HG03196 (cell line): ENCODE measurements at regions not wholly inside any gene's neighbourhood (a gene's known extent, or its start where the extent isn't known, plus 50 kb on each side); places are given as distances from the start of the nearest gene placed in this dataset.
"Not testable (repeated sequence)": the region's sequence is repeated elsewhere in the genome, so short reads cannot be mapped to it uniquely, and the experiment has no call there.

Experiments
- ATAC-seq: cut with Tn5 transposase; IDR thresholded peaks from one replicate; pipeline ENCODE4 v1.9.1; 2021; ENCODE audit not compliant: unreplicated experiment

DNA sequence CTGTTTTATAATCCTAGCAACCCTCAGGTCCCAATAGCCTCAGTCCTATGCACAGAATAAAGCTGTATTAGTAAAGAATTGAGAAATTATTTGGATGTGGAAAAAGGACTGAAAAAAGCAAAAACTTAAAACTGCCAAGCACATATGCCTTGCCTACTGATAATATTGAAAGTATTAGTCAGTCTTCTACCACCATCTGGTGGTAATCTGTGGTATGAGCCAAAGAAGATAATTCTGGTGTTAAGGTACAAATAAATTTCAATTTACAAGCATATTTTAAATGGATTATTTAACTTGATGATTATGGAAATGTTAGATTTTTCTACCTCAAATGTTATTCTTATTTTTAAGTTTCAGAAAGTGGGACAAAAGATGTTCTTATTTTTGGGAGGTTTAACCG is 460.3 kb upstream of the KLHL1 start:
- no peak for ATAC-seq

DNA sequence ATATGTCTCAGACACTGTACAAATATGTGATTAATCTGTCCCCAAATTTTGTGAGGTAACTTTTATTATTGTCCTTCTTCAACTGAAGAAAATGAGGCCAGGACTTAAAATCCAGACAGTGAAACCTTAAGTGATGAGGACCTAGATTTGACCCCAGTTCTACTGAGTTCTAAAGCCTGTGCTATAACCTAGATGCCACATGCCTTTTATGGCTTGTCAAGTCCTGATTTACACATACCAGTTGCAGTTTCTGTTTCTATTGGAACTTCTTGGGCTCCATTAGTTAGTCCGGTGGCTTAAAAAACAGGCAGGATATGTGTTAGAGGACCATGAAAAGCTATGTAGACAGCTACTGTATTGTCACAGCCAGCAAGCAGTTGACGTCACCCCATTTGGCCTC is 436.5 kb upstream of the KLHL1 start:
- no peak for ATAC-seq

DNA sequence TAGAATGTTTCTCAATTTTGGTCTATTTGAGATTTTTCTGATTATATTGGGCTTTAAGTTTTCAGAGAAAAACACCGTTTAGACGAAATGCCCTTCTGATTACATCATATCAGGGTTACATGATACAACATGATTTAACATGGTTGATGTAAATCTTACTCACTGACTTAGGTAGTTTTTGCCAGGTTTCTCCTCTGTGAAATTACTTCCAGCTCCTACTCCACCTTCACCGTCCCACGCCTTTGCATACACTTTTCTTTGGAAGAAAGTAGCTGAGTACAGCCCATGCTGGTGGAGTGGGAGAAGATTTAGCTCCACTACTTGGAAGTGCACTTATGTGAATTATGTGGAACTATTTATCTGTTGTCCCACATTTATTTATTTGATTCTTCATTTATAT is 433.2 kb upstream of the KLHL1 start:
- no peak for ATAC-seq

DNA sequence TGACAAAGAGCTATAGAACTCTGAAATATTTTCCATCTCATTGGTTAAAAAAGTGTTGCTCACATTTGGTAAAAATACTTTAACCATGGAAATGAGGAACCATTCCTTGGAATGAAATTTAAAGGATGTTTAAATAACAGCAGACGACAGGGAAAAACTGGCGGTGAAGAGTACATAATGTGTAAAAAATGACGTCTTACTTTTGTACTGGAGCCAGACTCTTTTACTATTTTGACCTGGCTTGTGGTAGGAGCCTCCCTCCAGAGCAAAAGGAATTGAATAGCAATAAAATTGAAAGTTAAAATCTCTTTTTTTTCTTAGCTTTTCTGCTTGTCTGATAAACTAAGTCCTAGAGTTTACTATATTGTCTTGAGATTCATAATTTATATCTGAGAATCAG is 426.2 kb upstream of the KLHL1 start:
- no peak for ATAC-seq

DNA sequence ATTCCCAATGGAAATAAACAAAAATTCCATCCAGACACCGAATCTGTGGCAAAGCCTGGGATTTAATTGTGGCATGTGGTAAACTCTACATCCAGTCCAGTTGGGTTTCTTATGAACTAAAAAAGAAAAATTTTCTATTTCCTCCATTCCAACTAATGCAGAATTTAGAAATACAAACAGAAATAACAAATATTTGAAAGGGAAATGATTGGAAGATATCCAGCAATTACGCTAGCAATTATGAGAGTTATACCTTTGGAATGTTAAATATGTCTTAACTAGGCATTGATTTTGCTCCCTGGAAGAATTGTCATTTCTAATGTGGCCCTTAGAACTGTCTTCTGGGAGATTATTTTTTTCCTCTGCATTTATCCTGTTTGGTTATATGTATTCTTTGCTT is 421.4 kb upstream of the KLHL1 start:
- ATAC-seq, result no peak

DNA sequence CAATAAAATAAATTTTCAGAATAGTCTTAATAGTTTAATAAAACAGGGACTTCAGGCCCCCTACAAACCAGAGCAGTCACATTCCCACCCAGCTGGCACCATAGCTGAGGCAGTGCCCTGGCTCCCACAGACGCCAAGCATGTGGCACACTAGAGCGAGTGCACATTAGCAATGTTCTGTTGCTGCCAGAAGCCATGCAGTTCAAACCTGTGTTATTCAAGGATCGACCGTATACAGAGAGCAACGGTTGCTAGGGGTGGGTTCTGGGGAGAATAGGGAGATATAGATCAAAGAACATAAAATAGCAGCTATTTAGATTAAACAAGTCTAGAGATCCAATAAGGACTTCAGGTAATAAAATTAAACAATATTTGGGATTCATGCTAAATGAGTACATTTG is 419.3 kb upstream of the KLHL1 start:
- no peak for ATAC-seq

DNA sequence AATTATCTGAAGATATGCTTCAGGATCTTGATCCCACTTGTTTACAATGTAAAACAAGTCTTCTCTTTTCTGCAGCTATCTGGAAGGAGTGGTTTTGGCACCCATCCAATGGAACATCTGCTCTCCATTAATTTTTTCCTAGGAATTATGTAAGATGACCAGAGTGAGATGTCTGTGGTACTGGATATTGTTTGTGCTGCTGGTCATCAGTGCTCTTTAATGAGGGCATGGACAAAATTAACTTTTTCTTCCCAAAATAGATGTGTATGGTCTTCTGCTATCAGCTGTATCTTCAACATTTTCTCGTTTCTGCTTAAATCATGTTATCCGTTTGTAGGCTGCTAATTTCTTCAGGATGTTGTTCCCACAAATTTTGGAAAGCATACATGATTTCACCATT is 415.4 kb upstream of the KLHL1 start:
- no peak for ATAC-seq

DNA sequence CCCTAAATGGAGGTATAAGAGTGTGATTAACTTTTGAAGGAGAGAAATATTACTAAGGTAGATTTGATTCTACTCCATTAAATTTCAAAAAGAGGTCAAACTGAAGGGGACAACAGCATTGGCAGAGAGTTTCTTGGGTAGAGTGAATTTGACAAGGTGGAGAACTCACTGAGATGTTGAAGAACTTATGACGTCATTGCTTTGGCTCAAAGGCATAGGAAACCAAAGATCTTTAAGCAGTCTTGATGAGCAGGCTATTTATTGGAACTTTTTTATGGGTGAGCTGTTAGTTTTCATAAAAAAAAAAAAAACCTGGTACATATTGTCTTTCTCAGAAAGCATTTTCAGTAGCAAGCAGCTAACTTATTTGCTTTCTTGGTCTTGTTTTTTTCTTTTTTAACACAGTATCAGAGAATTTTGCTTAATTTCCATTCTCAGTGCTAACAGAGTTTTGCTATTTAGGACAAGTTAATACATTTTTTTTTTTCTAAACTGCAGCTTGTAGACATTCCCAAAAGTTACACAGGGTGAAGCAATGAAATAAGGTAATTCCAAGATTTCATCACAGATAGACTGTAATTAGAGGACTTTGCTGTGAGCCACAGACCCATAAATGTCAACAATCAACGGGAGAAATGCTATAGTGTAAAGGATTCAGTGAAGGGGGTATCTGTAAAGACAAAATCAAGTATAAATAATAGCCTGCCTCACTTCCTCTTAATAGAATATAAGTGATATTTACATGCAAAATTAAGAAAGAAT is 412.2 kb upstream of the KLHL1 start:
- no peak for ATAC-seq

DNA sequence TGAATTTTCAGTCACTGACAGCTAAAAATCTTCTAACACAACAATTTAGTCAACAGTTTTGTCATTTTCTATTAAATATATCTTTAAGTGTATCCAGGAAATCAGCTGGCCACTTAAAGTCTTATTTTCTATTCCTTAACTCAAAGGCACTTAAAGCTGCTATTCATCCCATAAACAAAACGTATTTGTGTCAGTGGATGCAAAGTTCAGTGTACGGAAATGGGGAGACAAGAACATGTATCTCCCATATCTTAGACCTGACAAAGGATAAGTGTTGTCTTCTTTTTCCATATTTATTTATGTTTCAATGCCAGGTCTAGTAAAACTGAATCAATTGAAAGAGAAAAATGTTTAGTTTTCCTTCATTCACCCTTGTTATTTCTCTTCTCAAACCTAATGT is 409.8 kb upstream of the KLHL1 start:
- no peak for ATAC-seq

DNA sequence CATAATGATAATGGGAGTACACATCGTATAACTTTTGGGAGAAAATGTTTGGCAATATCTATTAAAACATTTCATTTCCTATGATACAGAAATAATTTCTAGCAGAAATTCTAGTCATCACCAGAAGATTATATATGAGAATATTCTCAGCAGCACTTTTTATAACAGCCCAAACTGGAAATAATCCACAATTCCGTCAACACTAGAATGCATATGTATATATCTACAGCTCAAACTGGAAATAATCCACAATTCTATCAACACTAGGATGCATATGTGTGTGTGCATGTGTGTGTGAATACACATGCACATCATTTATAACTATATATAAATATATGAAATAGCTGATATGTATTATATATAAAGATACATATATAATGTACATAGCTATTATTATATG is 408.0 kb upstream of the KLHL1 start:
- no peak for ATAC-seq

DNA sequence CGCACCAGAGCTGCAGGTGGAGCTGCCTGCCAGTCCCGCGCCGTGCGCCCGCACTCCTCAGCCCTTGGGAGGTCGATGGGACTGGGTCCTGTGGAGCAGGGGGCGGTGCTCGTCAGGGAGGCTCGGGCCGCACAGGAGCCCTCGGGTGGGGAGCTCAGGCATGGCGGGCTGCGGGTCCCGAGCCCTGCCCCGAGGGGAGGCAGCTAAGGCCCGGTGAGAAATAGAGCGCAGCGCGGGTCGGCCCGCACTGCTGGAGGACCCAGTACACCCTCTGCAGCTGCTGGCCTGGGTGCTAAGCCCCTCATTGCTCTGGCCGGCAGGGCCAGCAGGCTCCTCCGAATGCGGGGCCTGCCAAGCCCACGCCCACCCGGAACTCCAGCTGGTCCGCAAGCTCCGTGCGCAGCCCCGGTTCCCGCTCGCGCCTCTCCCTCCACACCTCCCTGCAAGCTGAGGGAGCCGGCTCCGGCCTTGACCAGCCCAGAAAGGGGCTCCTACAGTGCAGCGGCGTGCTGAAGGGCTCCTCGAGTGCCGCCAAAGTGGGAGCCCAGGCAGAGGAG is 403.7 kb upstream of the KLHL1 start:
- not testable (repeated sequence) for ATAC-seq

DNA sequence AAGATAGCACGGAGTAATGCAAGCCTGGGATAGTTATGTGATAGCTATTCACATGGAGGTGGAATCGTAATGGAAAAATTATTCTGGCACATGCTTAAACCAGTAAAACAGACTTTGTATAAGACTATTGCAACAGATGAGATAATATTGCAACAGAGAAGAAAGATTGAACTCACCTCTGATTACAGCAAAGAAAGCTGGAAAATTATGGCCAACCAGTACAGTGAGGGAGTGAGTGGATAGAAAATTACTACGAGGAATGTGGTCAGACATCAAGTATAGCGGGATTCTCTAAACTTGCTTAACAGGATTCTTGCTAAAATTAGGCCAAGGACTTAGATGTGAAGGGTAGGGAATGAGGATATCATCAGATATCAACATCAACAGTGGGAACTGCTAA is 397.6 kb upstream of the KLHL1 start:
- ATAC-seq, result no peak

DNA sequence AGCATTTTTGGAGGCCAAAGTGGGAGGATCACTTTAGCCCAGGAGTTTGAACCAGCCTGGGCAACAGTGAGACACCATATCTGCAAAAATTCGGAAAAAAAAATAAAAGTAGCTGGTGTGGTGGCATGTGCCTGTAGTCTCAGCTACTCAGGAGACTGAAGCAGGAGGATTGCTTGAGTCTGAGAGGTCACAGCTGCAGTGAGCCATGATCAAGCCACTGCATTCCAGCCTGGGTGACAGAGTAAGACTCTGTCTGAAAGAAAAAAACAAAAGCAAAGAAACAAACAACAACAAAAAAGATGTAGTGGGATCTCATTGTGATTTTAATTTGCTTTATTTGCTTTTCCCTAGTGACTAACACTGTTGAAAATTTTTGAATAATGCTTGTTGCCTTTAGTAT is 394.7 kb upstream of the KLHL1 start:
- ATAC-seq, result no peak

DNA sequence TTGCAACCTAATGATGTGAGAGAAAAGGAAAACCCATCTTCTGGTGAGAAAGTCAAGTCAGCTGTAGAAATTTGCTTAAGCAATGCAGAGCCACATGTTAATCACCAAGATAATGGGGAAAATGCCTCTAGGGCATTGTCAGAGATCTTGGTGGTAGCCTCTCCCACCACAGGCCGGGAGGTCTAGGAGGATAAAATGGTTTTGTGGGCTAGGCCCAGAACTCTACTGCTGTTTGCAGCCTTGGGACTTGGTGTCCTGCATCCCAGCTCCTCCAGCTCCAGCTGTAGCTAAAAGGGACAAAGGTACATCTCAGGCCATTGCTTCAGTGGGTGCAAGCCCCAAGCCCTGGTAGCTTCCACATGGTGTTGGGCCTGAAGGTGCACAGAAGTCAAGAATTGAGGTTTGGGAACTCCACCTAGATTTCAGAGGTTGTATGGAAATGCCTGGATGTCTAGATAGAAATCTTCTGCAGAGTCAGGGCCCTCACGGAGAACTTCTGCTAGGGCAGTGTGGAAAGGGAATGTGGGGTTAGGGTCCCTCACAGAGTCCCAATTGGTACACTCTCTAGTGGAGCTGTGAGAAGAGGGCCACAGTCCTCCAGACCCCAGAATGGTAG is 382.2 kb upstream of the KLHL1 start:
- no peak for ATAC-seq

DNA sequence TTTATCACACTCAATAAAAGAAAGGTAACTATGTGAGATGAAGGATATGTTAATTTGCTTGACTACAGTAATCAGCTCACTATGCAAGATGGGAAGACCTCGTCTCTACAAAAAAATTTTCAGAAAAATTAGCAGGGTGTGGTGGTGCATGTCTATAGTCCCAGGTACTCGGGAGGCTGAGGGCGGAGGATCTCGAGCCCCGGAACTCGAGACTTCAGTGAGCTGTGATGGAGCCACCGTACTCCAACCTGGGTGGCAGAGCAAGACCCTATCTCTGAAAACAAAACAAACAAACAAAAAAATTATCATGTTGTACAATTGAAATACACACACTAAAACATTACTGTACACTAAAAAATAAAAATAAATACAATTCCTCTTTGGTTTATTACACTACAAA is 376.7 kb upstream of the KLHL1 start:
- ATAC-seq, result no peak

DNA sequence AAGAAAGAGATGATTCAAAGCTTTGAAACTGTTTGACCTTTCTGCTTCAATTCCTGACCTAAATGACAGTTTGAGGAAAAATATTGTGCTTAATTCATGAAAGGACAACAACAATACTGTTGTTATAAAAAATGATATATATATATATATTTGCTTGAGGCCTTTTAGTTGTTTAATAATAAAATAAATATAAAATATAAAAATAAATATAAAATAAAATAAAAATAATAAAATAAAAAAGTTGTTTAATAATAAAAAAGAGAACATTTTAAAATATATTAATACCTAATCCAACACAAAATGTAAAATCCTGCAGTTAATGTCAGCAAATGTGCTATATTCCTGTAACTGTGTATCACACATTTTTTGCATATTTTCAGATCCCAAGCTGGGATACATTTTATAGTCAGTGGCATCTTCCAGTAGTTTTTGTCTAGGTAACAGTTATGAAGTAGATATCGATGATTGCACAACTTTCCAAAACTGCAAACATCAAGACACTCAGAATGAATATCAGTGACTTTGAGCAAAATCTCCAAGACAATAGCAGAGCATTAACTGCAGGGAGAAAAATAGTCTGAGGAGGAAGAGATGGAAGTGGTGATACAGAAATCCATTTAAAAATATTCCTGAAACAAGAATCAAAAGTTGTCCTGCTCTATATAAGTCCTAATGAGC is 375.5 kb upstream of the KLHL1 start:
- no peak for ATAC-seq

DNA sequence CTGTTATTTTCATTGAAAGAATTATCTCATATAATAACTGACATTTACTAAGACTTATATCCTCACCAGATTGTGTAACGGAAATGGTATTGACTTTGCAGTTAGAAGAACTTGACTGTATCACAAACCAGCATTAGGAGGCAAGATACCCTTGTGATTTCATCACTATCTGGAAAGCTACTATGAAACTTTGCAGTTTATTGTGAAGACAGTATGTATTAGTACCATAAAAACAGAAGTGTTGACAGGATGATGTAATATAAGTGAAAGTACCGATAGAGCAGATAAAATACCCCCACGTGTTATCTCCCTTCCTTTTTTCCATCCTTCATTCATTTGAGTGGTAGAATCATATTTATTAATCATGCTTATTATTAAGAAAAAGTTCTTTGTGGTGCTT is 365.7 kb upstream of the KLHL1 start:
- ATAC-seq, result no peak

DNA sequence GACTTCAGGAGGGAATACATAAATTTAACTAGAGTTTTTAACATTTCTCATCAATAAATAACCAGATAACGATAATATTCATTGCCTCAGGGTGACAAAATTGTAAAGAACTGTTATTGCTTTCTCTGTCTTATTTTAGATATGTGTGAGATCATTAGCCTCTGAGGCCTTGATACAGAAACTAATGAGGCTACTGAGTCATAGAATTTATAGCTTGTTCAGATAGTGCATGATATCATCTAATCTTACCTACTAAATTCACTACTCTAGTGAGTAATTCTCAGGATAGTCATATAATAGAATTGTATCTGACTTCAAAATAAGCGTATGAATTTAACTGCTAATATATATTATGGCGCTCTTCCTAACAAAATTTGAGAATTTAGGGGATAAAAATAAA is 360.8 kb upstream of the KLHL1 start:
- no peak for ATAC-seq

DNA sequence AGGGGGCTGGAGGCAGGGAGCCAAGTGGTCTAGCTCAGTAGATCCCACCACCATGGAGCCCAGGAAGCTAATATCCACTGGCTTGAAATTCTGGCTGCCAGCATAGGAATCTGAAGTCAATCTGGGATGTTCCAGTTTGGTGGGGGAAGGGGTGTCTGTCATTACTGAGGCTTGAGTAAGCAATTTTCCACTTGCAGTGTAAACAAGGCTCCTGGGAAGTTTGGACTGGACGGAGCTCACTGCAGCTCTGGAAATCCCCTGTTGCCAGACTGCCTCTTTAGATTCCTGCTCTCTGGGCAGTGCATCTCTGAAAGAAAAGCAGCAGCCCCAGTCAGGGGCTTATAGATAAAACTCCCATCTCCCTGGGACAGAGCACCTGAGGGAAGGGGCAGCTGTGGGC is 349.2 kb upstream of the KLHL1 start:
- ATAC-seq, result no peak

DNA sequence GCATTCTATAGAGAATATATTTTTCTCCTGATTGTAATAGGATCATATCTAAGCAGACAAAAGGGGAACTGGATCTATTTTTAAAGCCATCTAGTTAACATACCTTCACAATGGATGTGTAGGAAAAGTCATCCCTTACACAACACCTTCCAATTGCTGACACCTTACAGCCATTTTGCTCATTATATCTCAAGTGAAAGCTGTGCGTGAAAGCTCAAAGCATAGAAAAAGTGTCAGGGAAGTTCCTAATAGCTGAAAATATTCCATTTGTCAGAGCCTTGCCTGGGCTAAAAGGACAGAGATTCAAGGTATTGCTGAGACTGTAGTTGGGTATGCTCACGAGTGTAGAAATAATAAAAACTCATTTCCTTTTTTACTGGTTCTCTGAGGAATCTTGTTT is 340.6 kb upstream of the KLHL1 start:
- ATAC-seq, result no peak

DNA sequence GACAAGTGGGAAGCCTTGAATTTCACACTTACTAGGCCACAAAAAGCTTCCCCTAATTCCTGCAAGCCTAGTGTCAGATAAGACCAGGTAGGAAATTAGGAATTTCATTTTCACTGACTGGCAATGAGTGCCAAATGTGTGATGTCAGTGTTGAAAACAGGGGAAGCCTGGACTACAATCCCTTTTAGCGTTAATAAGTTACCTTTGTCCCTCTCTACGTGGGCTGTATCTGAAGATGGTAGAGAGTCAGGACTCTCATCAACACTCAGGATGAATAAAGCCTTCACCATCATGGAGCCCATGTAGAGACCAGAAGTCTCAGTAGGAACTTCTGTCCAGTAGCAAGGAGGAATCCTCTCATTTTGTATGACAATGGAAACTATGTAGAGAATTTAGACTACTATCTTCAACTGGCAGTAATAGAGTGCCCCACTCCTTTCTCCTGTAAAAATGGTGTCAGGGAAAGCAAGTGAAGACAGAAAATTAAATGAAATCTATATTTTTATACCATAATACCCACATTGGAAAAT is 324.1 kb upstream of the KLHL1 start:
- no peak for ATAC-seq

DNA sequence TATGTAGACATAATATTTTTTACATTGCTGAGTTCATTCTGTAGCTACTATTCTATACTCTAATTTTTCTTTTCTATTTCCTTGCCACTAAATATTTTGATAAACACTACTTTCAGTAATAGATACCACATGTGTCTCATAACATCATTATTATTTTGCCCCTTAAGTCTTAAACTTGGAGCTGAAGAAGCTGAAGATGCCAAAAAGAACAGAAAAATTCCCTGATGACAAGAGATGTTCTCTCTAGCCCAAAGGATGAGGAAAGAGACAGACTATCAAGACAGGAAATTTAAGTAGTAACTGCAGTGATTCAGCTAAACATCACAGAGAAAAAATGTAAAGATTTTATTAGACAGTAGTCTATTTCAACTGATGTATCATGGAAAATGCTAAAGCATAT is 322.0 kb upstream of the KLHL1 start:
- ATAC-seq, result no peak
